ENCODE measurements at regions not wholly inside any gene's neighbourhood (a gene's known extent, or its start where the extent isn't known, plus 50 kb on each side); places are given as distances from the start of the nearest gene placed in this dataset.

DNA sequence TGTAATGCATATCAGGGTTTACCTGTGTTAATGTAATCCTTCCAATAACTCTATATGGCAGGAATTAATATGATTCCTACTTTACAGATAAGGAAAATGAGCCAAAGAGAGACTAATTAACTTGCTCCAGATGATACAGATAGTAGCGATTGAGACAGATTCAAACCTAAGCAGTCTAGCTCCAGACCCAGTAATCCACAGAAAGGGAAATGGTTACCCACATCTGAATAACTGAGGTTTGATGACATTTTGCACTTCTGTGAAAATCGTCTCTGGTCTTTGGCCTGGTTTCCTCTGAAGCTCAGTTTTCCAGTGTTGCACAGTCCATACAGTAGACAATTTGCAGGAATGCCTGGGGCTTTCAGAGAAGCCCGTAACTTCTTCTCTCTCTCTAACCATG is 177.1 kb upstream of the UMPS start:
- TF ChIP-seq ZNF274 (IDR thresholded peaks at IDR 0.05; ENCODE audit: low read depth, low read length) (no peak), SUZ12 (IDR thresholded peaks at IDR 0.05; ENCODE audit: extremely low read depth, insufficient read depth, insufficient read length) (no peak), YY1 (IDR thresholded peaks at IDR 0.05; ENCODE audit: insufficient read depth, insufficient read length) (no peak)
